SH-SY5Y (cell line): ENCODE measurements at regions not wholly inside any gene's neighbourhood (a gene's known extent, or its start where the extent isn't known, plus 50 kb on each side); places are given as distances from the start of the nearest gene placed in this dataset.

ENCODE experiments used
- GATA2 ChIP-seq: IDR thresholded peaks from 2 replicates; pipeline ENCODE4 v1.6.1; 2011; ENCODE audit warnings: mild to moderate bottlenecking, low read depth, low read length
- GATA3 ChIP-seq: IDR thresholded peaks from 2 replicates; pipeline ENCODE4 v1.6.1; 2011; ENCODE audit warnings: low read depth, mild to moderate bottlenecking, low read length, moderate library complexity

DNA sequence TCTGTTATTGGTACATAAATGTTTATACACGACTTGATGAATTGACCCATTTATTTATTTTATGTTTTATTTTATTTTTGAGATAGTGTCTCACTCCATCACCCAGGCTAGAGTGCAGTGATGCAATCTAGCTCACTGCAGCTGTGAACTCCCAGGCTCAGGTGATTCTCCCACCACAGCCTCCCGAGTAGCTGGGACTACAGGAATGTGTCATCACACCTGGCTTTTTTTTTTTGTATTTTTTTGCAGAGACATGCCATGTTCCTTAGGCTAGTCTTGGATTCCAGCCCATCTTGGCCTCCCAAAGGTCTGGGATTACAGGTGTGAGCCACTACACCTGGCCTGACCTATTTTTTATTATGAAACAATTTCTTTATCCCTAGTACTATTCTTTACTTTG is 355.0 kb upstream of the PRICKLE1 start:
- TF ChIP-seq GATA2 (no peak), GATA3 (no peak)
